ENCODE measurements at regions not wholly inside any gene's neighbourhood (a gene's known extent, or its start where the extent isn't known, plus 50 kb on each side); places are given as distances from the start of the nearest gene placed in this dataset.

DNA sequence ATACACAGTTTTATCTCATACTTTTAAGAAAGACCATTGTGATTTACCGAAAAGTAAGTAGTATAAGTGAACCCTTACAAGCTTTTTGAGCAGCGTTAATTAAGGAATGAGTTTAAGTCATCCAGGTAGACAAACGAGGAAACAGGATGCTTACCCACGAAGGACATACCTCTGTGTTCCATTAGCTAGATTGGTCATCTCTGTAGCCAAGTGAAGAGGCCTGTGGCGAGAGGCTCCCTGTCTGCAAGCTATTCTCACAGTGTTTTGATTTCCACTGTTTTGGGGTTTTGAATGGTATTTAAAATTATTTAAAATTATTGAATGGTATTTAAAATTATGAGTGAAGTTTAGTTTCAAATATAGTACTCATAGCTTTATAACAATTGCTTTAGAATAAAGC is 342.1 kb upstream of the RGS6 start:
- DNase-seq, result no peak
- Mint-ChIP-seq H3K4me1 (ENCODE audit: low read depth) (peaks cover 99% of the 10 kb centered on the region), H3K36me3 (ENCODE audit: low read depth) (peaks cover 33% of the 10 kb centered on the region)

DNA sequence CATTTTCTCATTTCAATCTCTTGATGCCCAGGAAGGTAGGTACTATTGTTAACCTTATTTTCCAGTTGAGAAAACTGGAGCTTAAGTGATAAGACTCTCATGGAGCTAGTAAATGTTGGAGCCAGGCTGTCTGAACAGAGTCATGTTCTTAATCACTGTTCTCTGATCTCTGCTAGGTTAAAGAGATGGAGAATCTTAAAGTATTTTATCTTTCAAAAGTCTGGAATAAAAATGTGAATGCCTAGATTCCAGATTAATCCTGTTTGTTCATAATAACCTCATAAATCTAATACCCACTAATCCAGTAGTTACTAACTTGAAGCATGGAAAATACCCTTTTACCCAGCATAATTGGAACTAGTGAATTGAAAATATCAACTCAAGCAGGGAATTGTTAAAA is 341.0 kb upstream of the RGS6 start:
- H3K4me1 Mint-ChIP-seq (ENCODE audit: low read depth), result peaks cover 99% of the 10 kb centered on the region
- TF ChIP-seq, protein P1, sequence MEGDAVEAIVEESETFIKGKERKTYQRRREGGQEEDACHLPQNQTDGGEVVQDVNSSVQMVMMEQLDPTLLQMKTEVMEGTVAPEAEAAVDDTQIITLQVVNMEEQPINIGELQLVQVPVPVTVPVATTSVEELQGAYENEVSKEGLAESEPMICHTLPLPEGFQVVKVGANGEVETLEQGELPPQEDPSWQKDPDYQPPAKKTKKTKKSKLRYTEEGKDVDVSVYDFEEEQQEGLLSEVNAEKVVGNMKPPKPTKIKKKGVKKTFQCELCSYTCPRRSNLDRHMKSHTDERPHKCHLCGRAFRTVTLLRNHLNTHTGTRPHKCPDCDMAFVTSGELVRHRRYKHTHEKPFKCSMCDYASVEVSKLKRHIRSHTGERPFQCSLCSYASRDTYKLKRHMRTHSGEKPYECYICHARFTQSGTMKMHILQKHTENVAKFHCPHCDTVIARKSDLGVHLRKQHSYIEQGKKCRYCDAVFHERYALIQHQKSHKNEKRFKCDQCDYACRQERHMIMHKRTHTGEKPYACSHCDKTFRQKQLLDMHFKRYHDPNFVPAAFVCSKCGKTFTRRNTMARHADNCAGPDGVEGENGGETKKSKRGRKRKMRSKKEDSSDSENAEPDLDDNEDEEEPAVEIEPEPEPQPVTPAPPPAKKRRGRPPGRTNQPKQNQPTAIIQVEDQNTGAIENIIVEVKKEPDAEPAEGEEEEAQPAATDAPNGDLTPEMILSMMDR (IDR thresholded peaks at IDR 0.05), result no peak
- H3K4me3 Mint-ChIP-seq, result peak overlapping the region; percentile 63
- DNase-seq, result peak; percentile 17
- peak overlapping the region; percentile 85 for H3K27ac Mint-ChIP-seq
- no peaks in the 10 kb centered on the region; the same call in 1 of the 2 replicates for H3K27me3 Mint-ChIP-seq (ENCODE audit: insufficient read depth)
- H3K36me3 Mint-ChIP-seq (ENCODE audit: low read depth), result peaks cover 39% of the 10 kb centered on the region
- H3K9me3 Mint-ChIP-seq, result no peaks in the 10 kb centered on the region

More for the DNA sequence above, 342.1 kb upstream of the RGS6 start:
- H3K27ac Mint-ChIP-seq, result no peak overlapping the region
- H3K4me3 Mint-ChIP-seq, result peak overlapping the region; percentile 85
- no peaks in the 10 kb centered on the region; the same call in 1 of the 2 replicates for H3K27me3 Mint-ChIP-seq (ENCODE audit: insufficient read depth)
- TF ChIP-seq, protein P1 (IDR thresholded peaks at IDR 0.05), result no peak
- H3K9me3 Mint-ChIP-seq, result no peaks in the 10 kb centered on the region

DNA sequence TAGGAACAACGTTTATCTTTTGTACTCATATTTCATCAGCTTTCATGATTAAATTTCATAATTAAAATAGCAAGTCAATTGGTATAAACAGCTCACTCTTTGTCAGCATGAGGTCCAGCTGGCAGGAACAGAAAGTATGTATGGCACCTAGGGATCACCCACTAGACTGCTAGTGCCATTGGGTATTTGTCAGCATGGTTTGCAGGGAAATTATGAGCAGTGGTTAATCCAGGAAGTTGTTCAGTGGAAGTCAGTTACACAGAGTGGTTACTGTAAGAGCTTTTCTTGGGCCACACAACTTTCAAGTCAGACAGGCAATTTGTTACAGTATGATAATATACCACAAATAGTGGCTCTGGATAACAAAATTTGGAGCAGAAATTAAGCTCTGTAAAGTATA is 340.3 kb upstream of the RGS6 start:
- no peaks in the 10 kb centered on the region; the same call in 1 of the 2 replicates for H3K27me3 Mint-ChIP-seq (ENCODE audit: insufficient read depth)
- H3K27ac Mint-ChIP-seq, result peak overlapping the region; percentile 85
- DNase-seq, result peak; percentile 79
- peak overlapping the region; percentile 63 for H3K4me3 Mint-ChIP-seq
- TF ChIP-seq, protein P1 (IDR thresholded peaks at IDR 0.05), result no peak
- H3K36me3 Mint-ChIP-seq (ENCODE audit: low read depth), result peaks cover 43% of the 10 kb centered on the region
- H3K4me1 Mint-ChIP-seq (ENCODE audit: low read depth), result peaks cover 99% of the 10 kb centered on the region
- H3K9me3 Mint-ChIP-seq, result no peaks in the 10 kb centered on the region

DNA sequence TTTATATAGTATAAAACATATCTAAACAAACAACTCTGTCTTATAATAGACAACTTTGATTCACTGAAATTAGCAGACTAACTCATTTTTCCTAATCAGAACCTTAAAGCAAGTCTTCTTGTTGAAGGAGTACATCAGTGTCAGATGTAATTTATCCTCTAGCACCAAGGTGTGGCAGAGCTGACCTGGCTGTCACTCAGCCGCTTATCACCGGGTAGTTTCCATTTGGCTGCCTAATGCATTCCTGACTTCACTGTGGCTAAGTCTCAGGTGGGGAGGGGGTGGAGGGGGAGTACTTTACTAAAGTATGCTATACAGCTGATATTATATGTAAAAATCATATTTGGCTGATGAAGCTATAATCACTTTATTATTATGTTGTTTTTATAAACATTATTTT is 339.9 kb upstream of the RGS6 start:
- Mint-ChIP-seq H3K4me3 (peak overlapping the region; percentile 63), H3K27ac (peak overlapping the region; percentile 85), H3K27me3 (ENCODE audit: insufficient read depth) (no peaks in the 10 kb centered on the region; the same call in 1 of the 2 replicates), H3K4me1 (ENCODE audit: low read depth) (peaks cover 99% of the 10 kb centered on the region), H3K9me3 (no peaks in the 10 kb centered on the region), H3K36me3 (ENCODE audit: low read depth) (peaks cover 48% of the 10 kb centered on the region)
- no peak for DNase-seq
- TF ChIP-seq, protein P1 (IDR thresholded peaks at IDR 0.05), result no peak

DNA sequence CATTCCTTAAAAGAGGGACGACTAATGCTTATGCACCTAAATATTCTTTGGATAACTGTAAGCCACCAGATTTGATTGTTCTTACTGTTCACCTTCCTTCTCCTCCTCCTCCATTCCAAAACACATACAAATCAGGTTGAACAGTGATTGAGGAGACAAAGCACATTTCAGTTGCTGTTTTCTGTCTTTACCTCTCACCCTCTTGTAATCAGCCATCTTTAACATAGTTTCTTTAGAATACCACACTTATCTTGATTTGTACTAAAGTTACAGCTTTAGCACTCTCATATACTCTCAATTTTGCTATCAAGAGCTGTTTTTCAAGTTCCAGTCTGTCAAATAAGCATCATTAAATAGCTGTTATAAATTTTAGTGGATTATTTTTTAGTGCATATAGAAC is 338.3 kb upstream of the RGS6 start:
- H3K27ac Mint-ChIP-seq, result peak overlapping the region; percentile 7; the same call in 1 of the 2 replicates
- no peak for DNase-seq
- H3K36me3 Mint-ChIP-seq (ENCODE audit: low read depth), result peaks cover 49% of the 10 kb centered on the region
- TF ChIP-seq, protein P1 (IDR thresholded peaks at IDR 0.05), result no peak
- H3K9me3 Mint-ChIP-seq, result no peaks in the 10 kb centered on the region
- no peaks in the 10 kb centered on the region; the same call in 1 of the 2 replicates for H3K27me3 Mint-ChIP-seq (ENCODE audit: insufficient read depth)
- H3K4me1 Mint-ChIP-seq (ENCODE audit: low read depth), result peaks cover 99% of the 10 kb centered on the region
- peak overlapping the region; percentile 75 for H3K4me3 Mint-ChIP-seq
